GM23338 (cell line): ENCODE measurements at regions not wholly inside any gene's neighbourhood (a gene's known extent, or its start where the extent isn't known, plus 50 kb on each side); places are given as distances from the start of the nearest gene placed in this dataset.

Source experiments
- ATAC-seq: fragments of 200-7000 bp; cut with Tn5 transposase; 3 replicates; pipeline ENCODE4 v1.9.1; 2020
- DNase-seq: peaks from one replicate; pipeline ENCODE4 v3.0.0-alpha.2; 2015; ENCODE audit warnings: low spot score
- H2AFZ ChIP-seq: fragments of 200-600 bp; sonication (generic); 2 replicates; pipeline ENCODE4 v1.8.0; 2016; ENCODE audit warnings: antibody characterized with exemption, mild to moderate bottlenecking, moderate library complexity
- H3F3A ChIP-seq: fragments of 200-600 bp; sonication (generic); replicated peaks from 2 replicates; pipeline ENCODE4 v1.8.0; 2017; ENCODE audit warnings: antibody characterized with exemption, mixed run types, low read depth
- H3K27ac ChIP-seq: fragments of 200-600 bp; sonication (generic); 2 replicates; pipeline ENCODE4 v1.6.1; 2016; ENCODE audit warnings: low read depth
- H3K27me3 ChIP-seq: fragments of 200-600 bp; sonication (generic); 2 replicates; pipeline ENCODE4 v1.8.0; 2016; ENCODE audit warnings: mild to moderate bottlenecking, mixed run types, moderate library complexity; ENCODE audit not compliant: insufficient read depth
- H3K36me3 ChIP-seq: fragments of 200-600 bp; sonication (generic); 2 replicates; pipeline ENCODE4 v1.8.0; 2016; ENCODE audit warnings: mild to moderate bottlenecking; ENCODE audit not compliant: insufficient read depth
- H3K4me1 ChIP-seq: fragments of 200-600 bp; sonication (generic); 2 replicates; pipeline ENCODE4 v1.8.0; 2016; ENCODE audit warnings: mild to moderate bottlenecking, moderate library complexity; ENCODE audit not compliant: insufficient read depth
- H3K4me2 ChIP-seq: fragments of 200-600 bp; sonication (generic); 2 replicates; pipeline ENCODE4 v1.7.1; 2017; ENCODE audit warnings: mixed run types
- H3K4me3 ChIP-seq: fragments of 200-600 bp; sonication (generic); 2 replicates; pipeline ENCODE4 v1.6.1; 2016; ENCODE audit warnings: mixed run types
- H3K79me2 ChIP-seq: fragments of 200-600 bp; sonication (generic); replicated peaks from 2 replicates; pipeline ENCODE4 v1.8.0; 2017; ENCODE audit warnings: mild to moderate bottlenecking; ENCODE audit not compliant: insufficient read depth
- H3K9me2 ChIP-seq: fragments of 200-600 bp; sonication (generic); 2 replicates; pipeline ENCODE4 v1.8.0; 2017; ENCODE audit not compliant: insufficient read depth
- H4K20me1 ChIP-seq: fragments of 200-600 bp; sonication (generic); replicated peaks from 2 replicates; pipeline ENCODE4 v1.8.0; 2017; ENCODE audit warnings: mild to moderate bottlenecking; ENCODE audit not compliant: insufficient read depth
- H3K27ac Mint-ChIP-seq: 2 replicates; pipeline ENCODE4 v1.8.0; 2020; ENCODE audit warnings: inconsistent platforms, mild to moderate bottlenecking, moderate library complexity, mixed read lengths
- H3K27me3 Mint-ChIP-seq: 3 replicates; pipeline ENCODE4 v1.8.0; 2022; ENCODE audit warnings: low read depth, mild to moderate bottlenecking, moderate library complexity, mixed read lengths, inconsistent platforms; ENCODE audit not compliant: insufficient read depth, poor library complexity
- H3K36me3 Mint-ChIP-seq: 3 replicates; pipeline ENCODE4 v1.8.0; 2021; ENCODE audit warnings: low read depth, mild to moderate bottlenecking, inconsistent platforms, moderate library complexity, mixed read lengths
- H3K4me1 Mint-ChIP-seq: 3 replicates; pipeline ENCODE4 v1.8.0; 2020; ENCODE audit warnings: mild to moderate bottlenecking, inconsistent platforms, mixed read lengths
- H3K4me3 Mint-ChIP-seq: 3 replicates; pipeline ENCODE4 v1.8.0; 2021; ENCODE audit warnings: moderate library complexity, mild to moderate bottlenecking, inconsistent platforms, mixed read lengths
- H3K9me3 Mint-ChIP-seq: 3 replicates; pipeline ENCODE4 v1.8.0; 2020; ENCODE audit warnings: moderate library complexity, mild to moderate bottlenecking, inconsistent platforms, mixed read lengths
- CREB1 ChIP-seq: fragments of 250-450 bp; sonication (Bioruptor Pico); IDR thresholded peaks from 2 replicates; pipeline ENCODE4 v1.5.0; 2020; ENCODE audit warnings: low read depth, mild to moderate bottlenecking, moderate library complexity
- CTCF ChIP-seq, 2 experiments: fragments of 200-600 bp in 1 of 2; sonication (generic) in 1 of 2; conservative IDR thresholded peaks; 2 replicates each; pipeline versions ENCODE4 v1.5.1 to v1.6.1; 2016 to 2017; ENCODE audit warnings: antibody characterized with exemption in 2 of 2, low read depth in 2 of 2, mild to moderate bottlenecking in 2 of 2, moderate library complexity in 1 of 2
- EZH2 ChIP-seq: fragments of 200-600 bp; sonication (generic); IDR thresholded peaks from one replicate; pipeline ENCODE4 v1.8.0; 2017; ENCODE audit warnings: antibody characterized with exemption, mild to moderate bottlenecking, low read depth; ENCODE audit not compliant: unreplicated experiment
- EZH2phosphoT487 ChIP-seq: fragments of 200-600 bp; sonication (generic); IDR thresholded peaks from one replicate; pipeline ENCODE4 v1.8.1; 2018; ENCODE audit warnings: antibody characterized with exemption; ENCODE audit not compliant: unreplicated experiment
- JUNB ChIP-seq: IDR thresholded peaks from one replicate; pipeline ENCODE4 v1.6.1; 2016; ENCODE audit warnings: antibody characterized with exemption; ENCODE audit not compliant: unreplicated experiment
- NANOG ChIP-seq: IDR thresholded peaks from 2 replicates; pipeline ENCODE4 v1.6.1; 2016; ENCODE audit warnings: antibody characterized with exemption, borderline replicate concordance
- ZNF331 ChIP-seq: fragments of 250-450 bp; sonication (Bioruptor Pico); IDR thresholded peaks from 2 replicates; pipeline ENCODE4 v1.5.0; 2020; ENCODE audit warnings: low read depth, mild to moderate bottlenecking, moderate library complexity
- TF ChIP-seq, protein P1 (sequence below): IDR thresholded peaks from one replicate; pipeline ENCODE4 v1.6.1; 2018; ENCODE audit warnings: antibody characterized with exemption; ENCODE audit not compliant: unreplicated experiment
- TF ChIP-seq, protein P2 (sequence below): fragments of 250-450 bp; sonication (Bioruptor Pico); IDR thresholded peaks from 2 replicates; pipeline ENCODE4 v1.5.0; 2020; ENCODE audit warnings: mild to moderate bottlenecking, moderate library complexity

GRCh38 chr1:181205901-181206300, 117.4 kb downstream of the IER5 start (continued):
- TF ChIP-seq, protein P1, sequence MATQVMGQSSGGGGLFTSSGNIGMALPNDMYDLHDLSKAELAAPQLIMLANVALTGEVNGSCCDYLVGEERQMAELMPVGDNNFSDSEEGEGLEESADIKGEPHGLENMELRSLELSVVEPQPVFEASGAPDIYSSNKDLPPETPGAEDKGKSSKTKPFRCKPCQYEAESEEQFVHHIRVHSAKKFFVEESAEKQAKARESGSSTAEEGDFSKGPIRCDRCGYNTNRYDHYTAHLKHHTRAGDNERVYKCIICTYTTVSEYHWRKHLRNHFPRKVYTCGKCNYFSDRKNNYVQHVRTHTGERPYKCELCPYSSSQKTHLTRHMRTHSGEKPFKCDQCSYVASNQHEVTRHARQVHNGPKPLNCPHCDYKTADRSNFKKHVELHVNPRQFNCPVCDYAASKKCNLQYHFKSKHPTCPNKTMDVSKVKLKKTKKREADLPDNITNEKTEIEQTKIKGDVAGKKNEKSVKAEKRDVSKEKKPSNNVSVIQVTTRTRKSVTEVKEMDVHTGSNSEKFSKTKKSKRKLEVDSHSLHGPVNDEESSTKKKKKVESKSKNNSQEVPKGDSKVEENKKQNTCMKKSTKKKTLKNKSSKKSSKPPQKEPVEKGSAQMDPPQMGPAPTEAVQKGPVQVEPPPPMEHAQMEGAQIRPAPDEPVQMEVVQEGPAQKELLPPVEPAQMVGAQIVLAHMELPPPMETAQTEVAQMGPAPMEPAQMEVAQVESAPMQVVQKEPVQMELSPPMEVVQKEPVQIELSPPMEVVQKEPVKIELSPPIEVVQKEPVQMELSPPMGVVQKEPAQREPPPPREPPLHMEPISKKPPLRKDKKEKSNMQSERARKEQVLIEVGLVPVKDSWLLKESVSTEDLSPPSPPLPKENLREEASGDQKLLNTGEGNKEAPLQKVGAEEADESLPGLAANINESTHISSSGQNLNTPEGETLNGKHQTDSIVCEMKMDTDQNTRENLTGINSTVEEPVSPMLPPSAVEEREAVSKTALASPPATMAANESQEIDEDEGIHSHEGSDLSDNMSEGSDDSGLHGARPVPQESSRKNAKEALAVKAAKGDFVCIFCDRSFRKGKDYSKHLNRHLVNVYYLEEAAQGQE = no peak
- TF ChIP-seq CREB1 (CRISPR knock-in tag) (no peak), EZH2phosphoT487 (no peak), ZNF331 (no peak), NANOG (no peak), EZH2 (no peak), CTCF (conservative IDR thresholded peaks at IDR 0.05; ENCODE audit: low read depth in 2 of 2) (no peak)

- H3K4me3 ChIP-seq = no peak overlapping the region
- no peak overlapping the region for H3K27ac Mint-ChIP-seq
- no peak for TF ChIP-seq CTCF (conservative IDR thresholded peaks at IDR 0.05; ENCODE audit: low read depth in 2 of 2)
- no peak for TF ChIP-seq ZNF331
- TF ChIP-seq, protein P2, sequence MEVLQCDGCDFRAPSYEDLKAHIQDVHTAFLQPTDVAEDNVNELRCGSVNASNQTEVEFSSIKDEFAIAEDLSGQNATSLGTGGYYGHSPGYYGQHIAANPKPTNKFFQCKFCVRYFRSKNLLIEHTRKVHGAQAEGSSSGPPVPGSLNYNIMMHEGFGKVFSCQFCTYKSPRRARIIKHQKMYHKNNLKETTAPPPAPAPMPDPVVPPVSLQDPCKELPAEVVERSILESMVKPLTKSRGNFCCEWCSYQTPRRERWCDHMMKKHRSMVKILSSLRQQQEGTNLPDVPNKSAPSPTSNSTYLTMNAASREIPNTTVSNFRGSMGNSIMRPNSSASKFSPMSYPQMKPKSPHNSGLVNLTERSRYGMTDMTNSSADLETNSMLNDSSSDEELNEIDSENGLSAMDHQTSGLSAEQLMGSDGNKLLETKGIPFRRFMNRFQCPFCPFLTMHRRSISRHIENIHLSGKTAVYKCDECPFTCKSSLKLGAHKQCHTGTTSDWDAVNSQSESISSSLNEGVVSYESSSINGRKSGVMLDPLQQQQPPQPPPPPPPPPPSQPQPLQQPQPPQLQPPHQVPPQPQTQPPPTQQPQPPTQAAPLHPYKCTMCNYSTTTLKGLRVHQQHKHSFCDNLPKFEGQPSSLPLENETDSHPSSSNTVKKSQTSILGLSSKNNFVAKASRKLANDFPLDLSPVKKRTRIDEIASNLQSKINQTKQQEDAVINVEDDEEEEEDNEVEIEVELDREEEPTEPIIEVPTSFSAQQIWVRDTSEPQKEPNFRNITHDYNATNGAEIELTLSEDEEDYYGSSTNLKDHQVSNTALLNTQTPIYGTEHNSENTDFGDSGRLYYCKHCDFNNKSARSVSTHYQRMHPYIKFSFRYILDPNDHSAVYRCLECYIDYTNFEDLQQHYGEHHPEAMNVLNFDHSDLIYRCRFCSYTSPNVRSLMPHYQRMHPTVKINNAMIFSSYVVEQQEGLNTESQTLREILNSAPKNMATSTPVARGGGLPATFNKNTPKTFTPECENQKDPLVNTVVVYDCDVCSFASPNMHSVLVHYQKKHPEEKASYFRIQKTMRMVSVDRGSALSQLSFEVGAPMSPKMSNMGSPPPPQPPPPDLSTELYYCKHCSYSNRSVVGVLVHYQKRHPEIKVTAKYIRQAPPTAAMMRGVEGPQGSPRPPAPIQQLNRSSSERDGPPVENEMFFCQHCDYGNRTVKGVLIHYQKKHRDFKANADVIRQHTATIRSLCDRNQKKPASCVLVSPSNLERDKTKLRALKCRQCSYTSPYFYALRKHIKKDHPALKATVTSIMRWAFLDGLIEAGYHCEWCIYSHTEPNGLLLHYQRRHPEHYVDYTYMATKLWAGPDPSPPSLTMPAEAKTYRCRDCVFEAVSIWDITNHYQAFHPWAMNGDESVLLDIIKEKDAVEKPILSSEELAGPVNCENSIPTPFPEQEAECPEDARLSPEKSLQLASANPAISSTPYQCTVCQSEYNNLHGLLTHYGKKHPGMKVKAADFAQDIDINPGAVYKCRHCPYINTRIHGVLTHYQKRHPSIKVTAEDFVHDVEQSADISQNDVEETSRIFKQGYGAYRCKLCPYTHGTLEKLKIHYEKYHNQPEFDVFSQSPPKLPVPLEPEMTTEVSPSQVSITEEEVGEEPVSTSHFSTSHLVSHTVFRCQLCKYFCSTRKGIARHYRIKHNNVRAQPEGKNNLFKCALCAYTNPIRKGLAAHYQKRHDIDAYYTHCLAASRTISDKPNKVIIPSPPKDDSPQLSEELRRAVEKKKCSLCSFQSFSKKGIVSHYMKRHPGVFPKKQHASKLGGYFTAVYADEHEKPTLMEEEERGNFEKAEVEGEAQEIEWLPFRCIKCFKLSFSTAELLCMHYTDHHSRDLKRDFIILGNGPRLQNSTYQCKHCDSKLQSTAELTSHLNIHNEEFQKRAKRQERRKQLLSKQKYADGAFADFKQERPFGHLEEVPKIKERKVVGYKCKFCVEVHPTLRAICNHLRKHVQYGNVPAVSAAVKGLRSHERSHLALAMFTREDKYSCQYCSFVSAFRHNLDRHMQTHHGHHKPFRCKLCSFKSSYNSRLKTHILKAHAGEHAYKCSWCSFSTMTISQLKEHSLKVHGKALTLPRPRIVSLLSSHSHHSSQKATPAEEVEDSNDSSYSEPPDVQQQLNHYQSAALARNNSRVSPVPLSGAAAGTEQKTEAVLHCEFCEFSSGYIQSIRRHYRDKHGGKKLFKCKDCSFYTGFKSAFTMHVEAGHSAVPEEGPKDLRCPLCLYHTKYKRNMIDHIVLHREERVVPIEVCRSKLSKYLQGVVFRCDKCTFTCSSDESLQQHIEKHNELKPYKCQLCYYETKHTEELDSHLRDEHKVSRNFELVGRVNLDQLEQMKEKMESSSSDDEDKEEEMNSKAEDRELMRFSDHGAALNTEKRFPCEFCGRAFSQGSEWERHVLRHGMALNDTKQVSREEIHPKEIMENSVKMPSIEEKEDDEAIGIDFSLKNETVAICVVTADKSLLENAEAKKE = no peak
- no peak for TF ChIP-seq JUNB
- no peaks in the 10 kb centered on the region for H3K79me2 ChIP-seq
- H3K27me3 ChIP-seq = no peaks in the 10 kb centered on the region
- H4K20me1 ChIP-seq = no peaks in the 10 kb centered on the region
- DNase-seq (peak; percentile 49), ATAC-seq (peak; percentile 85)
- H3K36me3 ChIP-seq = no peaks in the 10 kb centered on the region
- 0 out of 2 replicates have a peak overlapping the region, but pooled peaks have one; percentile 14 for H3K4me2 ChIP-seq
- H3K4me1 Mint-ChIP-seq = peaks cover 15% of the 10 kb centered on the region
- H3K9me2 ChIP-seq = no peaks in the 10 kb centered on the region; the same call in 1 of the 2 replicates
- no peak overlapping the region for H3K4me3 Mint-ChIP-seq
- H3K36me3 Mint-ChIP-seq = no peaks in the 10 kb centered on the region
- no peak overlapping the region for H2AFZ ChIP-seq
- peaks cover 11% of the 10 kb centered on the region; the same call in 1 of the 2 replicates for H3K4me1 ChIP-seq
- H3F3A ChIP-seq = no peaks in the 10 kb centered on the region
- no peaks in the 10 kb centered on the region for H3K9me3 Mint-ChIP-seq
- no peak overlapping the region for H3K27ac ChIP-seq
- H3K27me3 Mint-ChIP-seq = peaks cover 10% of the 10 kb centered on the region
Measured at GRCh38 chr1:181206513-181206912, 118.0 kb downstream of the IER5 start.
